Activated CD4-positive, alpha-beta T cell treated with anti-CD3 and anti-CD28 coated beads, Interleukin-2, amount 10 ng/mL, durations not matched to agents 7 days and 5 days (primary cell): ENCODE measurements at regions not wholly inside any gene's neighbourhood (a gene's known extent, or its start where the extent isn't known, plus 50 kb on each side); places are given as distances from the start of the nearest gene placed in this dataset.
"Not testable (repeated sequence)": the region's sequence is repeated elsewhere in the genome, so short reads cannot be mapped to it uniquely, and the experiment has no call there.

Experiments used
- CTCF ChIA-PET: fragments of 350-600 bp; sonication (Branson Sonifier 250); formaldehyde crosslinking; loops from one replicate; lab custom pipeline; 2021; ENCODE audit warnings: antibody characterized with exemption; lab: Charles Lee
- POLR2A ChIA-PET: fragments of 350-600 bp; sonication (Branson Sonifier 250); formaldehyde crosslinking; loops from one replicate; lab custom pipeline; 2021; ENCODE audit warnings: antibody characterized with exemption; lab: Charles Lee
- DNase-seq: peaks from one replicate; pipeline ENCODE4 v3.0.0-alpha.2; 2020
- H3K27ac Mint-ChIP-seq: one replicate; pipeline ENCODE4 v1.8.0; 2021; ENCODE audit warnings: mild to moderate bottlenecking, moderate library complexity, mixed read lengths
- H3K27me3 Mint-ChIP-seq: one replicate; pipeline ENCODE4 v1.8.0; 2021; ENCODE audit warnings: mixed read lengths
- H3K36me3 Mint-ChIP-seq: one replicate; pipeline ENCODE4 v1.8.0; 2021; ENCODE audit warnings: low read depth, mixed read lengths
- H3K4me1 Mint-ChIP-seq: one replicate; pipeline ENCODE4 v1.8.0; 2021; ENCODE audit warnings: mixed read lengths
- H3K4me3 Mint-ChIP-seq: one replicate; pipeline ENCODE4 v1.8.0; 2021; ENCODE audit warnings: mild to moderate bottlenecking, moderate library complexity, mixed read lengths
- H3K9me3 Mint-ChIP-seq: one replicate; pipeline ENCODE4 v1.8.0; 2021; ENCODE audit warnings: mixed read lengths

GRCh38 chr13:44643256-44643655, 67.1 kb upstream of the TSC22D1 start:
- Mint-ChIP-seq H3K4me1 (no peaks in the 10 kb centered on the region), H3K27me3 (no peaks in the 10 kb centered on the region), H3K9me3 (no peaks in the 10 kb centered on the region), H3K36me3 (no peaks in the 10 kb centered on the region), H3K4me3 (no peak overlapping the region), H3K27ac (no peak overlapping the region)
- ChIA-PET CTCF (no interaction called here), POLR2A (no interaction called here)
- no peak for DNase-seq

GRCh38 chr13:44637581-44637980, 61.5 kb upstream of the TSC22D1 start:
- no peaks in the 10 kb centered on the region for H3K4me1 Mint-ChIP-seq
- CTCF ChIA-PET = interaction anchor here (0.6 to 1.7 kb wide), 2 partner anchors 14 to 1996 kb away, joined by 4 to 6 read pairs; no protein-coding TSS in a partner anchor

GRCh38 chr13:44629465-44630183, 53.5 kb upstream of the TSC22D1 start:
- Mint-ChIP-seq H3K4me3 (no peak overlapping the region), H3K4me1 (no peaks in the 10 kb centered on the region), H3K27me3 (peaks cover 4% of the 10 kb centered on the region), H3K36me3 (no peaks in the 10 kb centered on the region), H3K9me3 (no peaks in the 10 kb centered on the region), H3K27ac (no peak overlapping the region)
- DNase-seq = no peak
- ChIA-PET POLR2A (no interaction called here), CTCF (interaction anchor here (0.7 kb wide), 1 partner anchor 21 kb away, joined by 5 read pairs; no protein-coding TSS in a partner anchor)

More at GRCh38 chr13:44637581-44637980, 61.5 kb upstream of the TSC22D1 start:
- H3K9me3 Mint-ChIP-seq = no peaks in the 10 kb centered on the region
- DNase-seq = no peak
- POLR2A ChIA-PET = no interaction called here
- H3K4me3 Mint-ChIP-seq = no peak overlapping the region
- no peaks in the 10 kb centered on the region for H3K36me3 Mint-ChIP-seq
- no peak overlapping the region for H3K27ac Mint-ChIP-seq
- H3K27me3 Mint-ChIP-seq = no peaks in the 10 kb centered on the region

- H3K4me1 Mint-ChIP-seq, CTCF ChIA-PET, H3K27ac Mint-ChIP-seq, H3K4me3 Mint-ChIP-seq, H3K36me3 Mint-ChIP-seq, H3K27me3 Mint-ChIP-seq, DNase-seq, H3K9me3 Mint-ChIP-seq, POLR2A ChIA-PET: not testable (repeated sequence)
Observed at GRCh38 chr13:44628826-44629225, 52.7 kb upstream of the TSC22D1 start.

GRCh38 chr13:44627441-44627840, 51.3 kb upstream of the TSC22D1 start:
- ChIA-PET POLR2A (no interaction called here), CTCF (no interaction called here)
- H3K4me1 Mint-ChIP-seq = no peaks in the 10 kb centered on the region
- no peak for DNase-seq
- H3K9me3 Mint-ChIP-seq = no peaks in the 10 kb centered on the region
- no peak overlapping the region for H3K4me3 Mint-ChIP-seq
- H3K27me3 Mint-ChIP-seq = peaks cover 7% of the 10 kb centered on the region
- no peak overlapping the region for H3K27ac Mint-ChIP-seq
- no peaks in the 10 kb centered on the region for H3K36me3 Mint-ChIP-seq

- Mint-ChIP-seq H3K36me3 (no peaks in the 10 kb centered on the region), H3K27me3 (peaks cover 8% of the 10 kb centered on the region), H3K4me1 (no peaks in the 10 kb centered on the region), H3K4me3 (no peak overlapping the region), H3K27ac (no peak overlapping the region), H3K9me3 (no peaks in the 10 kb centered on the region)
- ChIA-PET POLR2A (no interaction called here), CTCF (no interaction called here)
- no peak for DNase-seq
Observed at GRCh38 chr13:44626176-44626575, 50.0 kb upstream of the TSC22D1 start.
